GM19023 (cell line): ENCODE measurements at regions not wholly inside any gene's neighbourhood (a gene's known extent, or its start where the extent isn't known, plus 50 kb on each side); places are given as distances from the start of the nearest gene placed in this dataset.

Experiments used
- ATAC-seq: cut with Tn5 transposase; IDR thresholded peaks from one replicate; pipeline ENCODE4 v1.9.1; 2021; ENCODE audit warnings: mild to moderate bottlenecking, moderate library complexity; ENCODE audit not compliant: unreplicated experiment

DNA sequence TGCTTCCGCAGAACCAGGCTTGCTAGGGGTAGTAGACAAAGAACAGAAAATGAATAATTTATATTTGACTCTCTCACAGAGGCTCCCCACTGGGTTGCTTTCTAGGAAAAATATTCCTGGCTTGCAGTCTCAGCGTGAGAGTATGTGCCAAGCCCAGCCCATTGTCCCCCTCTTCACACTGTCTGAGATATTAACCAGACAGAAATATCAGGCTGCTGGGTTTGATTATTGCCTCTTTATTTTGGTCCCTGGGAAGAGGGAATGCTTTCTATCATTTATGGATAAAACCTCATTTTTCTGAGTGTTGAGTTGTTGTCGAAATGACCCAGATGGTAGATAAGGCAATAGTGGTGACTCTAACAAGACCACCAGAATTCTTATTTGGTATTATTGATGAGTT lies 367.9 kb downstream of the METTL15 start:
- no peak for ATAC-seq

- no peak for ATAC-seq
Measured at GRCh38 chr11:28472904-28473303, 364.7 kb downstream of the METTL15 start.

DNA sequence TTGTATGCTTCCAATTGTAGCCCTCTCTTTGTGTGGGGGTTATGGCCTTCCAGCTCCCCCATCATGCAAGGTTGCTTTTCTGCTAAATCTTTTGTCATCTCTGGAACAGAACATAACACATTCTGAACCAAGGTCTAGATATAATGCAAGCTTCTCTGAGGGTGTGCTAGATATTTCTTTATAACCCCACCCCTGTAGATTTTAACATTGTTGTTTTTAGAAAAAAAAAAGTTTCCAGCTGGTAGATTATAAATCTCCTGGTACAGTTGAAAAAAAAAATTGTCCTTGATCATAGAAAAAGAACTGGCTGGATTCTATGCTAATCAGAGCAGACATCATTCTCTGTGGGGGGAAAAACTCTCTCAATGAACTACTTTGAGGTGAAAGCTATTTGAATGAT lies 363.3 kb downstream of the METTL15 start:
- ATAC-seq, result no peak

- ATAC-seq, result no peak
Measured at GRCh38 chr11:28470180-28470579, 362.0 kb downstream of the METTL15 start.

DNA sequence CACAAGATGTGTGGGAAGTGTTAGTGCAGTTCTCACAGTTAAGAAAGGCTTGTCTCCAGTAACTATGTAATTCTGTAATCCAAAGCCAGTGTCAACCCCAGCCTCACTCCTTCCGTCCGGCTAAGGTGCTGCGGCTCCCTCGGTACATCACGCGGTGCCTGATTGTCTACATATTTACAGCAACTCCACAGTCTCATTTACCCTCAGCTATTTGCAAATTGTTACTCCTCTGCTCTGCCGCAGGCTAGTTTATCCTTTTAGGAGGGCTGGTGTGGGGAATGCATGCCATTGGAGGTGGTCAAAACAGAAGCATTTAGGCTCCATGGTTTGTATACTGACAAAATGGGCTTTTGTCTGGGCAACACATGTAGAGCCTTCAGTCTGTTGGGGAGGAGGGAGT lies 358.3 kb downstream of the METTL15 start:
- ATAC-seq, result no peak

DNA sequence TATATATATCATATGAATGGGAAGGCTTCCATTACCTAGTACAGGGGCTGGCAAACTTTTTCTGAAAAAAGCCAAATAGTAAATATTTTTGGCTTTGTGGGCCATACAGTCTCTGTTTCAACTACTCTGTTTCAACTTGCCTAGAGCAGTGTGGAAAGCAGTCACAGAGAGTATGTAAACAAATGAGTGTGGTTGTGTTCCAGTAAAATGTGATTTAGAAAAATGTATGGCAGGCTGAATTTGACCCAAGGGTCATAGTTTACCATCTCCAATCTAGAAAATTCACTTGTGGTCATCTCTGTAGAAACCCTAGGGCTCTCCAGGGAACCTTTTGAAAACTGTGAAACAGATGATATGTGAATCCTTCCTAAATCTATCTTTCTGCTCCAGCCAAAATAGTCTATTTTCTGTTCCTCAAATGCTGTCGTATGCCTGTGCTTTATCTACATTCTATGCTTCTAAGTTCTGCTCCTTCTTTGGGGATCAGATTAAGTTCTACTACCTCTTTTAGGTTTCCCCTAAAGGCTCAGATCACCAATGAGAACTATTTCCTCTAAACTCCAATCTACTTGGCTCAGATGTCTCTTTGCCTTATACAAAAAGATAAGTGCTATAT lies 356.2 kb downstream of the METTL15 start:
- no peak for ATAC-seq

GRCh38 chr11:28463826-28464225 lies 355.6 kb downstream of the METTL15 start:
- ATAC-seq, result no peak

- ATAC-seq, result no peak
Measured at GRCh38 chr11:28461846-28462245, 353.7 kb downstream of the METTL15 start.

- no peak for ATAC-seq
Measured at GRCh38 chr11:28461338-28461737, 353.1 kb downstream of the METTL15 start.

DNA sequence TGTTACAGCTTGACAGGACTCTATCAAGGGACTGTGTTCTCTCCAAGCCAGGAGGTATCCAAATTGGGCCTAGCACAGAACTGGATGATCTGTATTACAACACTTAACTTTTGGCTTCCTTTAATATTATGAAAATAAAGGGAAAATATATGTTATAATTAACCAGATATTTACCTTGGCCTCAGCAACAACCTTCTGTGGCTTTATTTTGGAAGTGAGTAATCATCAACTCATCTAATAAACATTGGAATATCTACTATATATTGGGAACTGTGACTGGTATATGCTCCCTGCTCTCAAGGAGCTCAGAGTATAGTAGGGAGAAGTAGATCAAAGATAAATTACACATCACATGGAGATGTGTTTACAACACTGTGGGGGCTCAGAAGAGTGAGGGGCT lies 352.2 kb downstream of the METTL15 start:
- no peak for ATAC-seq

- no peak for ATAC-seq
Measured at GRCh38 chr11:28459912-28460311, 351.7 kb downstream of the METTL15 start.

DNA sequence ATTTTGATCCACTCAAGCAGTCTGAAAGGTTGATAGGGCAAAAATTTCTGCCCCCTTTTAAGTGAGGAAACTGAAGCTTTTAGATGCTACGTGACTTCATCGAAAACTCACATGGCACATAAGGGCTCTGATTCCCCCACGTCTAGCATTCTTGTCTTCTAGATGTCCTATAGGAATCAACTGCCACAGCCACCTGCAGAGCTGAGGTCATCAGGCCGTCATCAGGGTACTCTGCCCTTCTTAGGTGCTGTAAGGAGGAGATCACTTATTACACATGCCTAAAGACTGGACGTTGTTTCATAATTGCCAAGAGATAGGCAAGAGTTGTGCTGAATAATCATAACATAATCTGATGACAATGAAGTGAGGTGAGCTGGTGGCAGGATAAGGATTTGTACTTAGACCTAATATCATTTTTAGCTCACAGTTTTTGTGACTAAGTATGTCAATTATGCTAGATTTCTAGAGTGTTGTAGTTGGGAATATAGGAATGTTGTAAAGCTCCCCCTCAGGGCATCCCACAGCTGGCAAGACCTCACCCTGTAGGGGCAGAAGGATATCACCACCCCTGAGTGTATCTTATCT lies 349.4 kb downstream of the METTL15 start:
- no peak for ATAC-seq

GRCh38 chr11:28448186-28448585 lies 340.0 kb downstream of the METTL15 start:
- ATAC-seq, result no peak

- ATAC-seq, result no peak
Measured at GRCh38 chr11:28447226-28447625, 339.0 kb downstream of the METTL15 start.

- ATAC-seq, result no peak
Measured at GRCh38 chr11:28442131-28442530, 333.9 kb downstream of the METTL15 start.

DNA sequence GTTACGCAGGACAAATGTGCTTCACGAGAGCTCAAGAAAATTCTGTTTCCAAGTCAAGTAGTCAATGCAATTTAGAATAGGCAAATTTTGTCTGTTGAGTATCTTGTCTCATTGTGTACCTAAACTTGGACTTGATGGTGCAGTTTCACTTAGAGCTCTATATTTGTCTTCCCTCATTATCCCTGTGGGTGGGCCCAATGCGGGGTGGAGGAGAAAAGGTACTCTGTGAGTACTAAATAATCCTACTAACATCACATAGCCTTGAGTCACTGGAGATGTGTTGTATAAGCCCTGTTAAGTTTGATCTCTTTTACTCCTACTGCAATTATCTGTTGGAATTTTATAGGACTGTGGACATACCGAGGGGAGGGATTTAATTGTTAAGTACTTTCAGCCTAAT lies 331.2 kb downstream of the METTL15 start:
- no peak for ATAC-seq

DNA sequence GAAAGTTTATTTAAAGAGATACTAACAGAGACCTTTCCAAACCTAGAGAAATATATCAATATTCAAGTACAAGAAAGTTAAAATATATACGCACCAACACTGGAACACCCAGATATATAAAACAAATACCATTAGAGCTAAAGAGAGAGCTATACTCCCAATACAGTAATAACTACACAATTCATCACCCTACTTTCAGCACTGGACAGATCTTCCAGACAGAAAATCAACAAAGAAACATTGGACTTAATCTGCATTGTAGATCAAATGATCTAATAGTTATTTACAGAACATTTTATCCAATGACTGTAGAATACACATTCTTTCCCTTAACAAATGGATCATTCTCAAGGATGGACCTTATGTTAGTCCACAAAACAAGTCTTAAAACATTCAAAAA lies 311.9 kb downstream of the METTL15 start:
- no peak for ATAC-seq

DNA sequence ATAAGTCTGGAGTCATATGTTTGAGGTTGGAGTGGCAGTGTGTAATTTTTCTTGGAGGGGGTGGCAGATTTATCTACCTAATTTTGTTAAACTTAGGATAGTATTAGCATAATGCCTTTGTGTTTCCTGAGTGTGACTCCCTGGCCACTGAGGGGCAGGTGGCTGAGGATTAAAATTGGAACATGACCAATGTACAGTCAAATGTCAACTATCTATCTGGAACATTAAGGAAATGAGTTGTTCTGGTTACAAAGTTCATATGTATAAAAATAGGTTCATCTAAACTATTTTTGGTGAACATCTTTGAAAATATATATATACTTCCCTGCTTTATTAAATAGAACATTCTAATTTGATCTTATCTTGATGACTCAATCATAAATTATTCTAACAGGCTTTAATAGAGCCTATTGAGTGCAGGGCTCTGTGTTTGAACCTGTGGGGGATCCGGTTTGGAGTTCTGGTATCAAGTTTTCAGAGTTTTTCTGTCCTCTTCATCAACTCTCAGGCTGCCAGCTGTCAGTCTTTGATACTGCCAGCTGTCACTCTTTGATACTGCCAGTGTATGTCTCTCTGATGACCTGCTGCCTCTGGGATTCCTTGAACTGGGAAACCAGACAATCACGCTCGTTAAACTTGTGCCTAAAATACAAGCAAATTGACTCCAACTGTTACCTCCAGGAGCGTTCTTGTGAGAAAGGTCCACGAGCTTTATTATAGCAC lies 309.6 kb downstream of the METTL15 start:
- ATAC-seq, result no peak

DNA sequence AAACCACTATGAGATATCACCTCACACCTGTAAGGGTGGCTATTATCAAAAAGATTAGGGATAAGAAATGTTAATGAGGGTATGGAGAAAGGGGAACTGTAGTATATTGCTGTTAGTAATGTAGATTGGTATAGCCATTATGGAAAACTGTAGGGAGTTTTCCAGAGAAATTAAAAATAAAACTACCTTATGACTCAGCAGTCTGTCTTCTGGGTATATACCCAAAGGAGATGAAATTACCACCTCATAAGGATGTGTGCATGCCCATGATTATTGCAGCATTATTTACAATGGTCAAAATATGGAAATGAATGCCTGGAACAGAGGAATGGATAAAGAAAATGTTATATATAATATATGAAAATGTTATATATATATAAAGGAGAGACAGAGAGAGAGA lies 303.8 kb downstream of the METTL15 start:
- no peak for ATAC-seq

- ATAC-seq, result no peak
Measured at GRCh38 chr11:28401446-28401845, 293.3 kb downstream of the METTL15 start.

- no peak for ATAC-seq
Measured at GRCh38 chr11:28400331-28401100, 292.3 kb downstream of the METTL15 start.

GRCh38 chr11:28393348-28393747 lies 285.2 kb downstream of the METTL15 start:
- no peak for ATAC-seq
